GM19455 (cell line): ENCODE measurements at regions not wholly inside any gene's neighbourhood (a gene's known extent, or its start where the extent isn't known, plus 50 kb on each side); places are given as distances from the start of the nearest gene placed in this dataset.

Experiments used
- ATAC-seq: cut with Tn5 transposase; IDR thresholded peaks from one replicate; pipeline ENCODE4 v1.9.1; 2021; ENCODE audit not compliant: unreplicated experiment

DNA sequence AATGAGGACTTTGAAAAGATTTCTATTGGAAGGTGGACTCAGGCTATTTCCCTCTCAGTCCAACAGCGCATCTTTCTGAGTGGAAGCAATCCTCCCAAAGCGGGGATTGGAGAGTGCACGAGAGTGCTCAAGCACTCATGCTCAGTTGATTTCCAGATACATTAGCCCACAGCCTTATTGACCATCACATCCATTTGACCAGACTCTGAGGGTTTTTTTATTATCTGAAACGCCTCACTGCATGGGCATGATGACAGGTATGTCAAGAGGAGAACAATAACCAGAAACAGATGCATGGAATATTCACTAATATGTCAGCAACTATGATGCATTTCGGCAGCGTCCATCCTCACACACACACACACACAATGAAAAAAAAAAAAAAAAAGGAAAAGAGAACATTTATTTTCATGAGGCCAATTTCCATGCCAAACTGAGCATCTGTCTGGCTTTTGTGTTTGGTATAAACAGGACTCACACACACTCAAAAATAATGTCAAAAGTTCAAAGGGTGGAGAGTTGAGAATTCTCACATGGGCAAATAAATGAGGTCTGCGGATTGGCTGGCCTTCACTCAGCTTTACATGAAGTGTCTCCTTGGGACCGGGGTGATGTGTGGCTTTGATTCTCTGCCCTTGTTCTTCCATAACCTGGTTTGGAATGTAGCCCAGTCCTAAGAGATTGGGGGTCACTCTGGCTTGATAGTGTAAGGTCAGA is 371.6 kb downstream of the MCTP2 start:
- ATAC-seq, result no peak

DNA sequence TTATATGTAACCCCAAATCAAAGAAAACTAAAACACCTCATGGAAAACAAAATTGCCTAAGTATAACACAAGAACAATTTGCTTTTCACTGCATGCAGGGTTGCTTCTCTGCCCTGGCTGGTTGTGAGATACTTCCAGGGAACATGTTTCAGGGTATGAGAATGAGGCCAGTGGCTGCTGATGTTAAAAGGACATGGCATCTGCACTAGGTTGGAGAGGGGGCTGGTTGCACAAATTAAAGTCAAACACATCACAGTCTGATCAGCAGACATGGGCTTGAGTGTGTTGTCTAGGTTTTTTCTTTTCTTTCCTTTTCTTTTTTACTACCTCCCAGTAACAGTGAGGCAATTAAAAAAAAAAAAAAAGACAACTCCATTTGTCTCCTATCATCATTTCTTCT is 374.9 kb downstream of the MCTP2 start:
- no peak for ATAC-seq

DNA sequence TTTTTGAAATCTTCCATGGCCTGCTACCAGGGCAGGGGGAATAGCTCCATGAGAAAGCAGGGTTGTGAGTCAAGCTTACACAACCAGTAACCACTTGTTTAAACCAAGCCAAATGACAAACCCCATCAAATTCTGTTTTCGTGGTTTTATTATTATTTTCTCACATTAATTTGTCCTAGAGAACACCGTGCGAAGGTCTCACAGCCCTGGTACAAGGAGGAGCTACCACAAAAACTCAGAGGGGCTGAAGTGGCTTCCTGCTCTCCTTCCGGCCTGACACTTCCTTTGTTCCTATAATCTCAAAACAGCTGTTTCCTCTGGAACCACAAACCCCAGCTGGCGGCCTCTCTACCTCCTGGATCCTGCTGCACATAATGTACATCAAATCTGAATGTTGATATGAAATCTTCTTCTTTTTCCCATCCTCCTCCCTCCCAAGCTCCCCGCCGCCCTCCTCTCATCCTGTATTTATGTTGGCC is 375.9 kb downstream of the MCTP2 start:
- ATAC-seq, result no peak

DNA sequence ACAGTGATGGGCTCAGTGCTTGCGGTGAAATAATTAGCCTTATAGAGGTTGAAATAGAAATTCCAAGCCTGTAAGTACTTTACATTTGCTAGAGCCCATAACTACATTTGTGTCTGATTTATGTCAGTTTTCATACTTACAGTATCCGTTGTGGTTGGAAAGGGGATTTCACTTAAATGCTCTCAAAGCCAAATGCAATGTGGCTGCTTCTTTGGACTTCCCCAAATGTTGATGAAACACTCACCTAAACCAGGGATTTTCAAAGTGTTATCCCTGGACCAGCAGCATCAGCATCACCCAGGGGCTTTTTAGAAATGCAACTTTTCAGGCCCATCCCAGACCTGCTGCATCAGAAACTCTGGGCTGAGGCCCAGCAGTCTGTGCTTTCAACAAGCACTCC is 378.7 kb downstream of the MCTP2 start:
- ATAC-seq, result peak; percentile 65

- no peak for ATAC-seq
Observed at GRCh38 chr15:94610485-94610884, 379.1 kb downstream of the MCTP2 start.

DNA sequence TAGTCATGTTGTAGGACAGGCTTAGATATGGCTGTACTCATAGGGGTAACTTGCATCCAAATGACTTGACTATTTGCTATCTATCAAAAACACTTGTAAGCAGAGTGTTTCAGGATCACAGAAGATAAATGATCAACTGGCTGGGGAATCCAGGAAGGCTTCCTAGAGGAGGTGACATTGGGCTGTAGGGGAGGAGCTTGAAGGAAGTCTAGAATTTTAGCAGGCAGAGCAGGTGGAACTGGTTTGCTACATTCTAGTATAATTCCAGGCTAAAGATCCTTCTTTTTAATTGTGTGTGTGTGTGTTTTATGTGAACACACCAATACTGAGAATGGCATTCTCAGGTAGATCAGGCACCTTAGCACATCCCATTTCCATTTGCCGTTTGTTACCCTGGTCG is 380.3 kb downstream of the MCTP2 start:
- no peak for ATAC-seq

DNA sequence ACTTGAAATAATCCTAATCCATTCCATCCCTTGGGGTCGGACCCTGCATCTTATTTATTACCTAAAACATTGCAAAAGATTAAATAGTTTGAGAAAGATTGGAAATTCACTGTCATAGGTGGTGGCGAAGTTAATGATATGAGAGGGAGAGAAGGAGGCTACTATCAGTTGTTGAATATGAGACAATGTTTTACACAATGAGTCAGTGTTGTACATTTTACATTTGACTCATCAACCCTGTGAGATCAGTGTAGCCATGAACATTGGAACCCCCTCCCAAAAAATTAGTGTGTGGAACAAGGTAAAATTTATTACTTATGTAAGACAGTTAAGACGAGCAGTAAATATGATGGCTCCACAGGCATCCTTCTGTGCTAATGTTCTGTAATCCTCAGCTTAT is 384.3 kb downstream of the MCTP2 start:
- no peak for ATAC-seq

DNA sequence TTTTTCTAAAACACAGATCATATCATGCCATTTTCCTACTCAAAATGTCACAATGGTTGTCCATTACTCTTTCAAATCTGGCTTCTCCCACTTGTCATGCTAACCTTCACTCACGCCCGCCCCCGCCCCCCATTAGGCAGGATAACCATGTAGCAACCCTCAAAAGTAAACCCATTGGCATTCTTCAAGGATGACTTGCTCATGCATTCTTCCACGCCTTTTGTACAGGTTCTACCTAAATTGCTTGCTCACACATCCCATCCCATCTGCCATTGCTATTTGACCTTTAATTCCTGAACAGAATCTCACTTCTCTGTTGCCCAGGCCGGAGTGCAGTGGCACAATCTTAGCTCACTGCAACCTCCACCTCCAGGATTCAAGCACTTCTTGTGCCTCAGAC is 389.3 kb downstream of the MCTP2 start:
- no peak for ATAC-seq

- no peak for ATAC-seq
Observed at GRCh38 chr15:94621736-94622135, 390.4 kb downstream of the MCTP2 start.

- no peak for ATAC-seq
Observed at GRCh38 chr15:94626949-94627348, 395.6 kb downstream of the MCTP2 start.

DNA sequence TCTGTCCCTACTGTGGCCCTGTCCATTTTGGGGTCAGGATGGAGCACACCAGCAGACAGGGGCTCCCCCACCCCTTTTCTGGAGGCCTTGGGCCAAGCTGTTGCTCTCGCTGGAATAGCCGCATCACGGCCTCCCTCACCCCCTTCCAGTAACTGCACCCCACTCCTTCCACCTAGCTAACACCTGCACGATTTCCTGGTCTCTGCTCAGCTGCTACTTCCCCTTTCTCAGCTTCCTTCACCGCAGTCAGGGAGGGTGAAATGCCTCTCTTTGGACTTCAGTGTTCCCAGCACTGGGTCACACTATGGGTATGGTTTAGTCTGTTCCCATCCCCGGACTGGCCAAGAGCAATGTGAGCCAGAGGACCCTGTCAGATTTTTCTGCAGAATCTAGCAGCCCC is 400.2 kb downstream of the MCTP2 start:
- peak; percentile 57 for ATAC-seq

GRCh38 chr15:94638183-94638582 is 406.8 kb downstream of the MCTP2 start:
- no peak for ATAC-seq

DNA sequence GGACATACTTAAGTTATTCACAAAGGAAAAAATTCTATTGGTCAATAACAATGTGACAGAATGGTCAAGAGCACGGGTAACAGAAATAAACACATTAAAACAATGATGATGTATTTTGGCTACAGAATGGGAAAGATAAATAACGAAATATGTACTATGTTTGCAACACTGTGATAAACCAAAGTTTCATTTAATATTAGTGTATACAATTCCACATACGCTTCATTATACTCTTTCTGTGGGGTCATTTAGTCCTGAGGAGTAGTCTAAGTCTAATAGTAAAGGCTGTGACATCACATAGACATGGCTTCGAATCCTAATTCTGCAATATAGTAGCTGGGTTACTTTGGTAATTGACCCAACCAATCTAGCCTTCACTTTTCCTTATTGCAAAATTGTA is 408.3 kb downstream of the MCTP2 start:
- no peak for ATAC-seq

DNA sequence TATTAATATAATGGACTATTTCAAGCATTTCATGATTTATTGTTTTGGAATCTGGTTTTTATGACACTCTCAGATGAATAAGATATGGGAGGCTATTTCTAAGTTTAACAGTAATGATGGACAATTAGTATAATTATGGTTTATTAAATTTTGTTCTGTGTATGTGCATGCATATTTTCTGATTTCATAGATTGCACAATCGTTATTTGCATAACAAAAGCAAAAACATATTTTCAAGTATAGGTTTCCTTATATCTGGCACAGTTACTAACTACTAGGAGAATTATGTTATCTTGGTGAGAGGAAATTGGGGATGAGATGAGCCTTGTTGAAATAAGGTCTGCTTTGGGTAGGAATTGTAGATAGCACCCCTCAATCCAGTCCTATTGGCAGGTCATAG is 413.1 kb downstream of the MCTP2 start:
- ATAC-seq, result no peak

- ATAC-seq, result no peak
Observed at GRCh38 chr15:94653071-94653470, 421.7 kb downstream of the MCTP2 start.

GRCh38 chr15:94655249-94655880 is 424.0 kb downstream of the MCTP2 start:
- ATAC-seq, result no peak

DNA sequence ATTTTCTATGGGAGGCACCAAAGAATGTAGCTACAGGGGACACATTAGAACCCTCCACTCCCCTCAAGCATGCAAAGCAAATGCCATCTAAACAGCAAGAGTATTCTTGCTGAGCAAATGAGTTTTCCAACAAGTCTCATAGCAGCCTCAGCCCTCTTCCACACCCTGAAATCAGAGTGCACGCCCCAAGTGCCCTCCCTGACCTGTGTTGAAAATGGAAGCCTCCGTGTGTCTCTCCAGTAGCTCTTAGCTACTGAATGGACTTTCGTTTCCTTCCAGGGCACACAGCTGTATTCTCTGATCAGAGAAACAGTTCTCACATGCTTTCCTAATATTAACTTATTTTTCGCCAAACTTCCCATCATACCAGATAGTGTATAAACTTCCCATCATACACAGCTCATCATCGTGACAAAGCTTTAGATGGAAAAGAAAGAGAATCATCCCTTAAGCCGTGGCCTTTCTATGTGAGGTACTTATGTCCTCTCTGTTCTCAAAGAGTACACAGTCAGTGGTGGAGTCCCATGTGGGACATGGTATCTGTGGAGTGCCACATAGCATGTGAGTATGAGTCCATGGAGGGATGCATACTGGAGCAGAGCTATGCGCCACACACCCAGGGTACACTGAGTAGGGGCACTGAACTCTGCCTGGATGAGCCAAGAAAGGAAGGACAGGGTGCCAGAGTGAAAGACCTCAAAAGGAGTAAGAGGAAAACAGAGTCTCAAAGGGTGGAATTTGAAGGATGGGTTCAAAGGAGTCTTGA is 434.5 kb downstream of the MCTP2 start:
- no peak for ATAC-seq

DNA sequence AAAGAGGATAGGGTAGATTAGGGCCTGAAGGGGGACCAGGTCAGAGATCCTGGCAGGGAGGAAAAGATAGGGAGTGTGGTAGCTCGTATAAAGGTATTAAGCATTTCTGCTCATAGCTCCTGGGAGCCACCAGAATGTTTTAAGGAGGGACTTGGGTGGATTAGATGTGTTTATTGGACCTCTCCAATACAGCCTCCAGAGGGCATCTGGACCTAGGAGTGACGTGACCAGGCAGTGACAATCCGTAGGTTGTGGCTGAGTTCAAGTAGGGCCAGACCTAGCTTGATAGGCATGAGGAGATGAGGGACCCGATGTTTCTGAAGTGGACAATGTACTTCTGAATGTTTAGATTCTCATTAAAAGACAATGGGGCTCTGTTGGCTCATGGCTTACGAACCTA is 435.2 kb downstream of the MCTP2 start:
- no peak for ATAC-seq

GRCh38 chr15:94667109-94667508 is 435.7 kb downstream of the MCTP2 start:
- ATAC-seq, result no peak

GRCh38 chr15:94670438-94671034 is 439.2 kb downstream of the MCTP2 start:
- ATAC-seq, result no peak

GRCh38 chr15:94671858-94672532 is 440.6 kb downstream of the MCTP2 start:
- no peak for ATAC-seq
